ENCODE measurements at regions not wholly inside any gene's neighbourhood (a gene's known extent, or its start where the extent isn't known, plus 50 kb on each side); places are given as distances from the start of the nearest gene placed in this dataset.

- H3K4me1 ChIP-seq (ENCODE audit: control insufficient read depth, insufficient read depth, low read length): peaks cover 5% of the 10 kb centered on the region; the same call in 1 of the 2 replicates
- CTCF ChIA-PET: no interaction called here
- no peaks in the 10 kb centered on the region for H3K36me3 ChIP-seq (ENCODE audit: control insufficient read depth, insufficient read depth, low read length)
- H3K4me3 ChIP-seq (ENCODE audit: low read depth in 2 of 2, low read length in 2 of 2): no peak overlapping the region
- intact Hi-C loops (cut with micrococcal nuclease; ENCODE audit: unreplicated experiment) (no loop called here), in situ Hi-C loops (cut with HindIII; ENCODE audit: low pct_unique_long_range_greater_than_20kb, low sequenced_read_pairs) (no loop called here)
- ATAC-seq: no peak
- no TSS peak for BruUV-seq (replicated peaks)
- POLR2A ChIA-PET: no interaction called here
- DNase-seq (ENCODE audit: low read depth, low spot score): no peak
- TF ChIP-seq REST (IDR thresholded peaks at IDR 0.05; ENCODE audit: insufficient read depth in 1 of 2, low read depth in 2 of 2, low read length in 1 of 2) (no peak), TCF7L2 (IDR thresholded peaks at IDR 0.05; ENCODE audit: low read depth, low read length) (no peak), SIN3A (IDR thresholded peaks at IDR 0.05; ENCODE audit: borderline replicate concordance, insufficient read depth, low read depth, low read length) (no peak), POLR2AphosphoS5 (IDR thresholded peaks at IDR 0.05; ENCODE audit: low read depth, low read length) (no peak), CTCF (IDR thresholded peaks at IDR 0.05) (no peak)
- no peaks in the 10 kb centered on the region for H3K27me3 ChIP-seq (ENCODE audit: control insufficient read depth, insufficient read depth, low read length)
- no peaks in the 10 kb centered on the region for H3K9me3 ChIP-seq (ENCODE audit: control insufficient read depth, insufficient read depth, low read depth, low read length)
- H3K27ac ChIP-seq (ENCODE audit: low read length): peak overlapping the region; percentile 49; the same call in 1 of the 2 replicates
Observed at GRCh38 chr5:57751710-57752109, 269.1 kb upstream of the ACTBL2 start.

GRCh38 chr5:57750891-57751290 lies 268.3 kb upstream of the ACTBL2 start:
- Histone ChIP-seq H3K9me3 (ENCODE audit: control insufficient read depth, insufficient read depth, low read depth, low read length) (no peaks in the 10 kb centered on the region), H3K36me3 (ENCODE audit: control insufficient read depth, insufficient read depth, low read length) (no peaks in the 10 kb centered on the region), H3K4me1 (ENCODE audit: control insufficient read depth, insufficient read depth, low read length) (peaks cover 5% of the 10 kb centered on the region; the same call in 1 of the 2 replicates), H3K27ac (ENCODE audit: low read length) (no peak overlapping the region; the same call in 1 of the 2 replicates), H3K4me3 (ENCODE audit: low read depth in 2 of 2, low read length in 2 of 2) (no peak overlapping the region), H3K27me3 (ENCODE audit: control insufficient read depth, insufficient read depth, low read length) (no peaks in the 10 kb centered on the region)
- in situ Hi-C loops (cut with HindIII; ENCODE audit: low pct_unique_long_range_greater_than_20kb, low sequenced_read_pairs) (no loop called here), intact Hi-C loops (cut with micrococcal nuclease; ENCODE audit: unreplicated experiment) (no loop called here)
- no peak for ATAC-seq
- DNase-seq (ENCODE audit: low read depth, low spot score): no peak
- CTCF ChIA-PET: no interaction called here
- POLR2A ChIA-PET: no interaction called here
- no TSS peak for BruUV-seq (replicated peaks)
- TF ChIP-seq SIN3A (IDR thresholded peaks at IDR 0.05; ENCODE audit: borderline replicate concordance, insufficient read depth, low read depth, low read length): no peak
- no peak for TF ChIP-seq TCF7L2 (IDR thresholded peaks at IDR 0.05; ENCODE audit: low read depth, low read length)
- no peak for TF ChIP-seq CTCF (IDR thresholded peaks at IDR 0.05)
- no peak for TF ChIP-seq POLR2AphosphoS5 (IDR thresholded peaks at IDR 0.05; ENCODE audit: low read depth, low read length)

Measured in Panc1 (cell line).